ENCODE measurements at regions not wholly inside any gene's neighbourhood (a gene's known extent, or its start where the extent isn't known, plus 50 kb on each side); places are given as distances from the start of the nearest gene placed in this dataset.

- no peaks in the 10 kb centered on the region for H3K9me3 ChIP-seq
- intact Hi-C loops (cut with DNase I; ENCODE audit: low total_unique reads) = no loop called here
- H3K4me3 ChIP-seq = no peak overlapping the region
- TF ChIP-seq CTCF (IDR thresholded peaks at IDR 0.05) = no peak
- no peaks in the 10 kb centered on the region for H3K36me3 ChIP-seq
- H3K27ac ChIP-seq = no peak overlapping the region
- H3K27me3 ChIP-seq = no peaks in the 10 kb centered on the region
- no peaks in the 10 kb centered on the region for H3K4me1 ChIP-seq
- no peak for DNase-seq
Measured at GRCh38 chr2:66729416-66730330, 294.7 kb downstream of the MEIS1 start.

GRCh38 chr2:66730441-66730840 is 295.5 kb downstream of the MEIS1 start:
- Histone ChIP-seq H3K36me3 (no peaks in the 10 kb centered on the region), H3K27ac (no peak overlapping the region), H3K4me3 (no peak overlapping the region), H3K27me3 (no peaks in the 10 kb centered on the region), H3K4me1 (no peaks in the 10 kb centered on the region), H3K9me3 (no peaks in the 10 kb centered on the region)
- no peak for DNase-seq
- intact Hi-C loops (cut with DNase I; ENCODE audit: low total_unique reads) = no loop called here
- TF ChIP-seq CTCF (IDR thresholded peaks at IDR 0.05) = no peak

- no peak overlapping the region for H3K4me3 ChIP-seq
- no peaks in the 10 kb centered on the region for H3K36me3 ChIP-seq
- no peaks in the 10 kb centered on the region for H3K4me1 ChIP-seq
- no peak for DNase-seq
- no peaks in the 10 kb centered on the region for H3K9me3 ChIP-seq
- intact Hi-C loops (cut with DNase I; ENCODE audit: low total_unique reads) = no loop called here
- no peaks in the 10 kb centered on the region for H3K27me3 ChIP-seq
- H3K27ac ChIP-seq = no peak overlapping the region
- no peak for TF ChIP-seq CTCF (IDR thresholded peaks at IDR 0.05)
Measured at GRCh38 chr2:66733364-66733999, 298.6 kb downstream of the MEIS1 start.

- no peak for TF ChIP-seq CTCF (IDR thresholded peaks at IDR 0.05)
- intact Hi-C loops (cut with DNase I; ENCODE audit: low total_unique reads) = no loop called here
Measured at GRCh38 chr2:66748939-66749338, 314.0 kb downstream of the MEIS1 start.

GRCh38 chr2:66749566-66749965 is 314.6 kb downstream of the MEIS1 start:
- Histone ChIP-seq H3K4me1 (no peaks in the 10 kb centered on the region), H3K27me3 (no peaks in the 10 kb centered on the region), H3K4me3 (no peak overlapping the region), H3K9me3 (no peaks in the 10 kb centered on the region), H3K36me3 (no peaks in the 10 kb centered on the region), H3K27ac (no peak overlapping the region)
- DNase-seq = no peak
- intact Hi-C loops (cut with DNase I; ENCODE audit: low total_unique reads) = no loop called here
- no peak for TF ChIP-seq CTCF (IDR thresholded peaks at IDR 0.05)

More at GRCh38 chr2:66748939-66749338, 314.0 kb downstream of the MEIS1 start:
- Histone ChIP-seq H3K36me3 (no peaks in the 10 kb centered on the region), H3K4me3 (no peak overlapping the region), H3K27me3 (no peaks in the 10 kb centered on the region), H3K4me1 (no peaks in the 10 kb centered on the region), H3K27ac (no peak overlapping the region), H3K9me3 (no peaks in the 10 kb centered on the region)
- no peak for DNase-seq

Data from tibial artery (tissue), 4 donors.